Activated naive CD8-positive, alpha-beta T cell treated with anti-CD3 and anti-CD28 coated beads for 36 hours (primary cell): ENCODE measurements at regions not wholly inside any gene's neighbourhood (a gene's known extent, or its start where the extent isn't known, plus 50 kb on each side); places are given as distances from the start of the nearest gene placed in this dataset.

Experiments
- DNase-seq: peaks from one replicate; pipeline ENCODE4 v3.0.0; 2021
- H3K27ac Mint-ChIP-seq: one replicate; pipeline ENCODE4 v1.8.0; 2022; ENCODE audit warnings: mild to moderate bottlenecking, moderate library complexity, mixed read lengths
- H3K27me3 Mint-ChIP-seq: one replicate; pipeline ENCODE4 v1.8.0; 2022; ENCODE audit warnings: mild to moderate bottlenecking, mixed read lengths
- H3K36me3 Mint-ChIP-seq: one replicate; pipeline ENCODE4 v1.8.0; 2021; ENCODE audit warnings: mild to moderate bottlenecking, mixed read lengths
- H3K4me1 Mint-ChIP-seq: one replicate; pipeline ENCODE4 v1.8.0; 2021; ENCODE audit warnings: mixed read lengths
- H3K4me3 Mint-ChIP-seq: one replicate; pipeline ENCODE4 v1.8.0; 2022; ENCODE audit warnings: mild to moderate bottlenecking, moderate library complexity, mixed read lengths
- H3K9me3 Mint-ChIP-seq: one replicate; pipeline ENCODE4 v1.8.0; 2022; ENCODE audit warnings: mixed read lengths

GRCh38 chr3:160132226-160132625 lies 93.0 kb upstream of the C3orf80 start:
- no peaks in the 10 kb centered on the region for H3K4me1 Mint-ChIP-seq
- H3K27me3 Mint-ChIP-seq = peaks cover 7% of the 10 kb centered on the region
- H3K4me3 Mint-ChIP-seq = no peak overlapping the region
- H3K9me3 Mint-ChIP-seq = no peaks in the 10 kb centered on the region
- DNase-seq = no peak
- no peaks in the 10 kb centered on the region for H3K36me3 Mint-ChIP-seq
- no peak overlapping the region for H3K27ac Mint-ChIP-seq

GRCh38 chr3:160133757-160134156 lies 91.5 kb upstream of the C3orf80 start:
- DNase-seq = no peak
- no peak overlapping the region for H3K4me3 Mint-ChIP-seq
- no peaks in the 10 kb centered on the region for H3K36me3 Mint-ChIP-seq
- H3K9me3 Mint-ChIP-seq = no peaks in the 10 kb centered on the region
- H3K27me3 Mint-ChIP-seq = peaks cover 3% of the 10 kb centered on the region
- H3K27ac Mint-ChIP-seq = no peak overlapping the region
- H3K4me1 Mint-ChIP-seq = no peaks in the 10 kb centered on the region

GRCh38 chr3:160134454-160134853 lies 90.8 kb upstream of the C3orf80 start:
- Mint-ChIP-seq H3K9me3 (no peaks in the 10 kb centered on the region), H3K27ac (no peak overlapping the region), H3K4me3 (no peak overlapping the region), H3K27me3 (no peaks in the 10 kb centered on the region), H3K36me3 (no peaks in the 10 kb centered on the region), H3K4me1 (no peaks in the 10 kb centered on the region)
- DNase-seq = no peak

GRCh38 chr3:160134964-160135363 lies 90.3 kb upstream of the C3orf80 start:
- Mint-ChIP-seq H3K4me3 (no peak overlapping the region), H3K4me1 (no peaks in the 10 kb centered on the region), H3K36me3 (no peaks in the 10 kb centered on the region)

GRCh38 chr3:160135851-160136250 lies 89.4 kb upstream of the C3orf80 start:
- Mint-ChIP-seq H3K9me3 (no peaks in the 10 kb centered on the region), H3K4me1 (peaks cover 3% of the 10 kb centered on the region), H3K27me3 (no peaks in the 10 kb centered on the region), H3K36me3 (no peaks in the 10 kb centered on the region), H3K27ac (no peak overlapping the region), H3K4me3 (no peak overlapping the region)
- DNase-seq = no peak

More at GRCh38 chr3:160134964-160135363, 90.3 kb upstream of the C3orf80 start:
- H3K27ac Mint-ChIP-seq = no peak overlapping the region
- no peak for DNase-seq
- no peaks in the 10 kb centered on the region for H3K27me3 Mint-ChIP-seq
- H3K9me3 Mint-ChIP-seq = no peaks in the 10 kb centered on the region

- Mint-ChIP-seq H3K27ac (no peak overlapping the region), H3K4me3 (no peak overlapping the region), H3K36me3 (no peaks in the 10 kb centered on the region), H3K4me1 (peaks cover 5% of the 10 kb centered on the region), H3K27me3 (no peaks in the 10 kb centered on the region), H3K9me3 (no peaks in the 10 kb centered on the region)
- no peak for DNase-seq
These were observed 88.8 kb upstream of the C3orf80 start for GRCh38 chr3:160136421-160136820.

- Mint-ChIP-seq H3K9me3 (peaks cover 8% of the 10 kb centered on the region), H3K27ac (no peak overlapping the region), H3K36me3 (no peaks in the 10 kb centered on the region), H3K4me3 (no peak overlapping the region), H3K27me3 (peaks cover 3% of the 10 kb centered on the region), H3K4me1 (peaks cover 5% of the 10 kb centered on the region)
- DNase-seq = no peak
These were observed 85.9 kb upstream of the C3orf80 start for GRCh38 chr3:160139291-160139690.

GRCh38 chr3:160140756-160141155 lies 84.5 kb upstream of the C3orf80 start:
- peaks cover 5% of the 10 kb centered on the region for H3K4me1 Mint-ChIP-seq
- no peak overlapping the region for H3K27ac Mint-ChIP-seq
- H3K9me3 Mint-ChIP-seq = peaks cover 8% of the 10 kb centered on the region
- H3K36me3 Mint-ChIP-seq = no peaks in the 10 kb centered on the region
- no peak overlapping the region for H3K4me3 Mint-ChIP-seq
- DNase-seq = peak; percentile 21
- H3K27me3 Mint-ChIP-seq = peaks cover 3% of the 10 kb centered on the region

GRCh38 chr3:160141485-160142185 lies 83.6 kb upstream of the C3orf80 start:
- no peaks in the 10 kb centered on the region for H3K36me3 Mint-ChIP-seq
- peaks cover 5% of the 10 kb centered on the region for H3K4me1 Mint-ChIP-seq
- no peak overlapping the region for H3K4me3 Mint-ChIP-seq
- no peak overlapping the region for H3K27ac Mint-ChIP-seq
- peaks cover 8% of the 10 kb centered on the region for H3K9me3 Mint-ChIP-seq
- no peak for DNase-seq
- peaks cover 3% of the 10 kb centered on the region for H3K27me3 Mint-ChIP-seq

GRCh38 chr3:160143482-160143881 lies 81.7 kb upstream of the C3orf80 start:
- Mint-ChIP-seq H3K36me3 (peaks cover 2% of the 10 kb centered on the region), H3K27me3 (peaks cover 8% of the 10 kb centered on the region), H3K9me3 (peaks cover 9% of the 10 kb centered on the region), H3K4me3 (no peak overlapping the region), H3K27ac (no peak overlapping the region), H3K4me1 (peaks cover 5% of the 10 kb centered on the region)
- DNase-seq = no peak

GRCh38 chr3:160150066-160150465 lies 75.2 kb upstream of the C3orf80 start:
- H3K4me1 Mint-ChIP-seq = peaks cover 2% of the 10 kb centered on the region
- H3K27ac Mint-ChIP-seq = no peak overlapping the region
- H3K4me3 Mint-ChIP-seq = no peak overlapping the region
- no peak for DNase-seq
- H3K9me3 Mint-ChIP-seq = peaks cover 2% of the 10 kb centered on the region
- H3K36me3 Mint-ChIP-seq = peaks cover 2% of the 10 kb centered on the region
- H3K27me3 Mint-ChIP-seq = peaks cover 4% of the 10 kb centered on the region

- peaks cover 2% of the 10 kb centered on the region for H3K36me3 Mint-ChIP-seq
- H3K27ac Mint-ChIP-seq = no peak overlapping the region
- H3K4me3 Mint-ChIP-seq = no peak overlapping the region
- peaks cover 4% of the 10 kb centered on the region for H3K27me3 Mint-ChIP-seq
- no peak for DNase-seq
- H3K4me1 Mint-ChIP-seq = peaks cover 2% of the 10 kb centered on the region
- peaks cover 2% of the 10 kb centered on the region for H3K9me3 Mint-ChIP-seq
These were observed 74.7 kb upstream of the C3orf80 start for GRCh38 chr3:160150525-160150924.

- Mint-ChIP-seq H3K27ac (no peak overlapping the region), H3K9me3 (no peaks in the 10 kb centered on the region), H3K4me1 (peaks cover 2% of the 10 kb centered on the region), H3K4me3 (no peak overlapping the region), H3K27me3 (no peaks in the 10 kb centered on the region), H3K36me3 (no peaks in the 10 kb centered on the region)
- no peak for DNase-seq
These were observed 72.6 kb upstream of the C3orf80 start for GRCh38 chr3:160152638-160153037.

- DNase-seq = no peak
- no peaks in the 10 kb centered on the region for H3K27me3 Mint-ChIP-seq
- no peak overlapping the region for H3K4me3 Mint-ChIP-seq
- H3K27ac Mint-ChIP-seq = no peak overlapping the region
- H3K4me1 Mint-ChIP-seq = peaks cover 2% of the 10 kb centered on the region
- no peaks in the 10 kb centered on the region for H3K36me3 Mint-ChIP-seq
- H3K9me3 Mint-ChIP-seq = no peaks in the 10 kb centered on the region
These were observed 71.2 kb upstream of the C3orf80 start for GRCh38 chr3:160154033-160154432.

- H3K36me3 Mint-ChIP-seq = no peaks in the 10 kb centered on the region
- H3K4me1 Mint-ChIP-seq = peaks cover 2% of the 10 kb centered on the region
- no peaks in the 10 kb centered on the region for H3K27me3 Mint-ChIP-seq
- DNase-seq = no peak
- no peaks in the 10 kb centered on the region for H3K9me3 Mint-ChIP-seq
- H3K27ac Mint-ChIP-seq = no peak overlapping the region
- no peak overlapping the region for H3K4me3 Mint-ChIP-seq
These were observed 70.6 kb upstream of the C3orf80 start for GRCh38 chr3:160154596-160154995.

GRCh38 chr3:160157321-160157720 lies 67.9 kb upstream of the C3orf80 start:
- H3K4me1 Mint-ChIP-seq = peaks cover 2% of the 10 kb centered on the region
- H3K36me3 Mint-ChIP-seq = no peaks in the 10 kb centered on the region
- no peak for DNase-seq
- H3K9me3 Mint-ChIP-seq = no peaks in the 10 kb centered on the region
- no peaks in the 10 kb centered on the region for H3K27me3 Mint-ChIP-seq
- no peak overlapping the region for H3K4me3 Mint-ChIP-seq
- H3K27ac Mint-ChIP-seq = no peak overlapping the region
